HG02973 (cell line): ENCODE measurements at regions not wholly inside any gene's neighbourhood (a gene's known extent, or its start where the extent isn't known, plus 50 kb on each side); places are given as distances from the start of the nearest gene placed in this dataset.
"Not testable (repeated sequence)": the region's sequence is repeated elsewhere in the genome, so short reads cannot be mapped to it uniquely, and the experiment has no call there.

Experiments
- ATAC-seq: cut with Tn5 transposase; IDR thresholded peaks from one replicate; pipeline ENCODE4 v1.9.1; 2021; ENCODE audit warnings: moderate library complexity; ENCODE audit not compliant: unreplicated experiment

DNA sequence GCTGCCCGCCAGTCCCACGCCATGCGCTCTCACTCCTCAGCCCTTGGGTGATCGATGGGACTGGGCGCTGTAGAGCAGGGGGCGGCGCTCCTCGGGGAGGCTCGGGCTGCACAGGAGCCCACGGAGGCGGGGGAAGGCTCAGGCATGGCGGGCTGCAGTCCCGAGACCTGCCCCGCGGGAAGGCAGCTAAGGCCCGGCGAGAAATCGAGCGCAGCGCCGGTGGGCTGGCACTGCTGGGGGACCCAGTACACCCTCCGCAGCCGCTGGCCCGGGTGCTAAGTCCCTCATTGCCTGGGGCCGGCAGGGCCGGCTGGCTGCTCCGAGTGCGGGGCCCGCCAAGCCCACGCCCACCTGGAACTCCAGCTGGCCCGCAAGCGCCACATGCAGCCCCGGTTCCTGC, 102.2 kb upstream of the PDE10A start:
- ATAC-seq: not testable (repeated sequence)

DNA sequence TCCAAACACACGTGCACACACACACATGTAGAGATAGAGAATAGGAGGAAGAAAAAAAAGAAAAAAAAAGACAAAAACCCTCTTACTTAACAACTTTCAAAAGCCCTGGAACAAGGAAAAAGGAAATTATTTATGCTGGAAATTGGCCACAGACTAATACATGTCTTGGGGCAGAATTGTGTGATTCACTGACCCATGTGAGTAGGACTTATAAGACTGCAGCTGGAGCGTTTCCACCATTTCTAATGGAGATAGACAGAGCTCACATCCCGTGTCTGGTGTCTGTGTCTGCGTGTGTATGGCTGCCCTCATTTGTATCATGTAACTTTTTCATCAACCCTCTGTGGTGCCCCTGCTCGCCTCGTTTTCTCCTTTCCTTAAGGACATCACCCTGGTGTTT, 99.8 kb upstream of the PDE10A start:
- ATAC-seq: no peak

DNA sequence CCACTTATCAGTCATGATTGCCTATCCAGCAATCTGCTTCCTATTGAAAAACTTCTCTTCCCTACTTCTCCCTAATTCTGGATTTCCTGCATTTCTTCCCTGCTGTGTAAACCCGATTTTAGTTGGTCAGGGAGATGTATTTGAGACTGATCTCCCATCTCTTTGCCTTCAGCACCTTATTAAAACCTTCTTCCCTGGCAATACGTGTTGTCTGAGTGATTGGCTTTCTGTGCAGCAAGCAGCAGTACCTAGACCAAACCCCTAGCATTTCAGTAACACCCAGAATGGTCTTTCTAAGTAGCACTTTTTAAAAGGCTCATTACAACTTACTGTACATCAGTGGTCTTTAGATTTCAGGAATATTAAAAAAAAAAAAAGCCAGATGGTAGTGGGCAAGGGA, 99.1 kb upstream of the PDE10A start:
- no peak for ATAC-seq

DNA sequence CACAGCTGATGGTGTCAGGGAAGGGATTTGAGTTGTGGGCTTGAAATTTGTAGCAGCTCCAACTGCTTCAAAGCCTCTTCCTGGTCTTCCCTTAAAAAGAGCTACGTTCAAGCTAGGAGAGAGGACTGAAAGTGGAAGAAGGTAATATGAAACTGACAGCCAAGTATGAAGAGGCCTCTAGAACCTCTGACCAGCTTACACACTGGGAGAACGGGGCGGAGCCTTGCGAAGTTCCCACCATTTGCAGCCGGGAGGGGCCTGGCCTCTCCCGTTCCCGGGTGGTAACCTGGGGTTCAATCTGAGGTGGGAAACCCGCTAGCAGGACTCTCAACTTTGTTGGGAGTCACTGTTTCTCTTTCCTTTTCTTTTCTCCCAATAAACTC, 97.8 kb upstream of the PDE10A start:
- no peak for ATAC-seq

DNA sequence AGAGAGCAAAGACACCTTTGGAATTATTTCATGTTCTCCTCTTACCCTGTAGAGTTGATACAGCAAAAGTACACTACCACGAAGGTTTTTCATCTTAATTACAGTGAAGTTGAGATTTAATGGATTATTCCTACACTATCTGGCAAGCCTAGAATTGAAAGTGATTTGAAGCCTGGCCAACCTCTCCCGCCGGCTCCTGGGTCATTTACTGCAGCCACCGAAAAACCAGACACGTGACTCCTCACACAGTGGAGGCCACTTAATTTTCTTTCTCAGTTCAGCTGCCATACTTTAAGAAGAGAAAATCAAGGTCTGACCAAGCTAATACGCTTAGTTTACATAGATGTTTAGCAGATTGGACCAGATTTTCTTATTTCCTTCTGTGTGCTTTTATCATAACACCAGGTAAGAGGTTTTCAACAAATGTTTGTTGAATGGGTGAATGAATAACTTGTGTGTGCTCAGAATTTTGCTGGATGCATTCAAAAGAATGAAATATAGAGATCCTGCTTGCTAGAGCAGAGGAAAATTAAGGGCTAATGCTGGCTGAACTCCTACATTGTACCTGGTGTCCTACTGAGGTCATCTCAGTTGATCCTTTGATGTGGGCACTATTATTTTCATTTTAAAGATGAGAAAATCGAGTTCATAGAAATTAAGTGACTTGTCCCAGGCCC, 97.2 kb upstream of the PDE10A start:
- no peak for ATAC-seq

DNA sequence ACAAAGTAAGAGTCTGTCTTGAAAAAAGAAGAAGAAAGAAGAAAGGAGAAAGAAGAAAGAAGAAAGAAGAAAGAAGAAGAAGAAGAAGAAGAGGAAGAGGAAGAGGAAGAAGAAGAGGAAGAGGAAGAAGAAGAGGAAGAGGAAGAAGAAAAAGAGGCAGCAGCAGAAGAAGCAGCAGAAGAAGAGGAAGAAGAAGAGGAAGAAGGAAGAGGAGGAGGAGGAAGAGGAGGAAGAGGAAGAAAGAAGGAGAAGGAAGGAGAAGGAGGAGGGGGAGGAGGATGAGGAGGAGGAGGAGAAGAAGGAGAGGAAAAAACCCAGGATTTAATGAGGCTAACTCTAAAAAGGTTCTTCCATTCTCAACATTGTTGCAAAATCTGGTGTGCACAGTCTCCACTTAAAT, 95.4 kb upstream of the PDE10A start:
- no peak for ATAC-seq

DNA sequence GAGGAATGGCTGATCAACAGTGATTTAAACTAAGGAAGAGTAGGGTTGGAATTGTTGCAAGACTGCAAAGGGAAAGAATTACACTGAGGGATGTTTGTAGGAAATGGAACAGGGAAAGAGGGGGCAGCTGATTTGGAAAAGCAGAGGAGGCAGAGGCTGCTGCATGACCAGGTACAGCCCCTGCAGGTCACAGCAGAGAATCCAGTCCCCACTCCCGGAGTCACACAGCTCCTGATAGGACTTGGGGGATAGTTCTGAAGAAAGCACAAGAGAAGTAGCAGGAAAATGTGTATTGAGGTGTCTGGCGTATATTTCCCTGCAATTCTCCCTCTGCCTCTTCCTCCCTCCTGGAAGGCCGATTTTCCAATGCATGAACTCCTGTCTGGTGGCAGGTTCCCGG, 92.5 kb upstream of the PDE10A start:
- no peak for ATAC-seq

DNA sequence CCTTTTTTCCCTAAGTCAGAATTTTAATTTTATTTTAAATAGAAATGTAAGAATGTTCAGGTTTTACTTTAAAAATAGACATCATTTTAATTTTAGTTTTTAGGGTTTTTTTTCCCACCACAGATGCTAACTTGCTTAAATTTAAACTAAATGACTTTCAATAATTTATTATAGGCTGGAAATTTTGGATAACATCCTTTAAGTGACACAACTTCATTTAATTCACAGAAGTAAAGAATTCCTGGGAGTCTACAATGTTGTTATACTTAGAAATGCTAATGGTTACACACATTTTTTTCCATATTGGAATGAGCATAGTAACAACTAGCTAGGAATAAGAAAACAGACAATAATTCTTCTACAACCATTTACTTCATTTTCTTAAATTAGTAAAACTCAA, 90.5 kb upstream of the PDE10A start:
- no peak for ATAC-seq

DNA sequence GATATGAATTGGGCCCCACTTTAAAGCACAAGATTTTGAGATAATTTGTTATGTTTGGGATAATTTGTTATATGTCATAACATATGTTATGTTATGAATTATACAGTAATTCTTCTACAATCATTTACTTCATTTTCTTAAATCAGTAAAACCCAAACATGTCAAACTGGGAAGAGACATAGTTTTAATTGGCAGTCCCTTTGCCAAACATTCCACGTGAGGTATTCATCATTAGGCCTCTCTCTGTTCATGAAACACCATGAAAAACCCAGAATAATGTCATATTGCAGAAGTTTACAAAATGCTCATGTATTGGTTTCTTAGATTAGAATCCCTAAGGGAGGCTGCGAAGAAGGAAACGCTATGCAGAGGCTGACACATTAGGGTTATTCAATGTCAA, 89.4 kb upstream of the PDE10A start:
- no peak for ATAC-seq

DNA sequence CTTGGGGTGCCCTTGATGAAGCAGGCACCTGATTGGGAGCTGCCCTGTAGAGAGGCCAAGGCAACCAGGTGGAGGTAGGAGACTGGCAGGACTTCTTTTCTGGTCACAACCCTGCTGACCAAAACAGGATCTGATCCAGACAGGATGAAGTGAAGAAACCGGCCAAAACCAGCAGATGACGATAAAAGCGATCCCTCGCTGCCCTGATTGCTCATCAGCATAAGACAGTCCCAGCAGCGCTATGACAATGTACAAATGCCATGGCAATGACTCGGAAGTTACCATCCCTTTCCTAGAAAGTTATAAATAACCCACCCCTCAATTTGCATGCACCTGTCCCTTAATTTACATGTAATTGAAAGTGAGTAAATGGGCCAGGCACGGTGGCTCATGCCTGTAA, 88.4 kb upstream of the PDE10A start:
- ATAC-seq: no peak

DNA sequence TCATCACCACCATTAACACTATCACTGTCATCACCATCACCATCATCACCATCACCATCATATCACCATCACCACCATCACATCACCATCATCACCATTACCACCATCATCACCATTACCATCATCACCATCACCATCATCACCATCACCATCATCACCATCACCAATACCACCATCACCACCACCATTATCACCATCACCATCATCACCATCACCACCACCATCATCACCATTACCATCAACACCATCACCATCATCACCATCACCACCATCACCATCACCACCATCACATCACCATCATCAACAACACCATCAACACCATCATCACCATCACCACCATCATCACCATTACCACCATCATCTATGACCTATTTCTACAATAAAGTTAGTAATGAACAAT, 86.1 kb upstream of the PDE10A start:
- ATAC-seq: no peak

DNA sequence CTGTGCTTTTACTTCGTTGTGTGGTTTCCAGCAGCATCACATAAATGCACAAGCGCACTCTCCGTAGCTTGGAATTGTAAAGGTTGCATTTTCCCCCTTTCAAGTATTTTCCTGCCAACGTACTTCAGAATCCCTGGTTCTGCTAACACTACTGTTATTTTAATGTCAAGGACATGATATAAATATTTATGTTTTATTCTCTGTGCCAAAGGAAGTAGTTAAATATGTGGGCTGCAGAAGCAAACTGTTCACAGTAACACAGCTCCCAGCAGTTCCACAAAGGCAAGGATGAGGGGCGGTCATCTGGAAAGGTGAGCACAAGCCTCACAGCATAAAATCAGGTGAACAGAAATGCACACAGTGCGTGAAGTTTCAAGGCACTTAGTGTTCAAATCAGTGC, 85.3 kb upstream of the PDE10A start:
- ATAC-seq: no peak

DNA sequence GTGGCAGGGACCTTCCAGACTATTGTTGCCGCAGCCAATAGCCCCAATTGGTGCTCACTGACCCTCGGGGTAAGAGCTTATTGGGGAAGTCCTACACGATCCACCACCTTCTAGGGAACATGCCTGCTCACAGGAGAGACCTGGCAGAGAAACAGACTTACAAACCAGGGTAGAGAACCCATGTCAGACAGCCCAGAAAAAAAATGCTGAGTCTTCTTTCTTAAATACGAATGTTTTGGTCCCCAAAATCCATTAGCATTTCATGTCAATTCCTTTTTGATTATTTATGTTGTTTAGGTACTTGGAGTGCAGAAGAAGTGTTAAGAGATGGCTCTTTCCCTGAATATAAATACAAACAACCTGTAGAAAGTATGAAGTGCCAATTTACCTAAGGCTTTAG, 84.9 kb upstream of the PDE10A start:
- no peak for ATAC-seq

DNA sequence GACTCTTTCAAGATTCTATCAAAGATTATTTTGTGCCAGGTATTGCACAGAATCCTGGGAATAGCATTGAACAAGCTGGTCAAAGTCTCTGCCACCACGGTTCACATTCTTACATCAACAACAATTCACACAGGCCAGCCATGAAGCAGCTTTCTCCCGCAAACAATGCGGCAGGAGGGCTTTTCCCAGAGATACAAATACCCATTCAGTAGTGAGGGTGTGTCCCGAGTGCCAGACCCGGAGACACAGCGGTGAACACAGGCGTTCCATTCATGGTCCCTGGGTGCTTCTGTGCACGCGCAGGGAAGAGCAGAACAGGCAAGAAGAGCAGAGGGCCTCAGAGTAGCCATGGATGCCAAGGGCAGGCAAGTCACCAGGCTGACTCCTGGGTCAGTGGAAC, 83.3 kb upstream of the PDE10A start:
- no peak for ATAC-seq

DNA sequence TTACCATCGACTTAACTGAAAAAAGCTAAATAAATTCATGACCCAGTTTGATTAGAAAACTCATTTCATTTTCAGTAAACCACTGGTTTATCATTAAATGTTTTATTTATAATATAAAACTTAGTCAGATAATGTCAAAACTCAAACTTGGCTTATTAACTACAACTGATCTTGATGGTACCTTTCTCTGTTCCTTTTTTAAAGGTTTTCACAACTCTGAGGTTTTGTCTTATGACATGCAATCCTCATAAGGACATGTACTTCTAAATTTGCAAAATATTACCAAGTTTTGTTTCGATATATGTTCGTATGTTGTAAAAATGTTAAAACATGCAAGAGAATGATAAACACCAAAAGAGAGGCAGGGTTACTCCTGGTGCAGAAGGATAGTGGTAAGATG, 82.5 kb upstream of the PDE10A start:
- no peak for ATAC-seq

DNA sequence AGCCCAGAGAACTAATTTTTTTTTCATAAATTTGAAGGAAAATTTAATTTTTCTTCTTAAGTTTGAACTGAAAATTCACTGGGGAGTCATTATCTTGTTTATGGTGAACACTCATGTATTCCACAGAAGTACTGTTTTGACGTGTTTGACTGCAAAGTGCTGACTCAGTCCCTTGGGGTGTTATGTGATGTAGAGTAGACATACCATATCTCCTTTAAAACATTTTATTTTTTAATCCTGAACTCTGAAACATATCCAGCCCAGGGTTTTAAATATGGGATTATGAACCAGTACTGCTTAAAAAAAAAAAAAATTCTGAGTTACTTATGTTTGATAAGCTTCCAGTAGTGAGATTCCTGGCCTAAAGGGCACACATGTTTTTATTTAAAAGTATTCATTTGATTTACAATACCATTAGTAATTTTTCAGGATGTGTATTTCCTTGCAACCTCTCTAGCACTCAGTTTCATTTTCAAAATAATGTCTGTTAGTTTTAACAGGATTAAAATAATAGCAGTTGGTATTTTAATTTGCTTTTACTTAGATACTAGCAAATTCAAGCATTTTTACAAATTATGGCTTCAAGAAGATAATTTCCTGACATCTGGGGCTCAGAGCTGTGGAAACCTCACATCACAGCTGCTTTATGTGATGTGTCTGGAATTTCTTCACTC, 81.7 kb upstream of the PDE10A start:
- no peak for ATAC-seq

DNA sequence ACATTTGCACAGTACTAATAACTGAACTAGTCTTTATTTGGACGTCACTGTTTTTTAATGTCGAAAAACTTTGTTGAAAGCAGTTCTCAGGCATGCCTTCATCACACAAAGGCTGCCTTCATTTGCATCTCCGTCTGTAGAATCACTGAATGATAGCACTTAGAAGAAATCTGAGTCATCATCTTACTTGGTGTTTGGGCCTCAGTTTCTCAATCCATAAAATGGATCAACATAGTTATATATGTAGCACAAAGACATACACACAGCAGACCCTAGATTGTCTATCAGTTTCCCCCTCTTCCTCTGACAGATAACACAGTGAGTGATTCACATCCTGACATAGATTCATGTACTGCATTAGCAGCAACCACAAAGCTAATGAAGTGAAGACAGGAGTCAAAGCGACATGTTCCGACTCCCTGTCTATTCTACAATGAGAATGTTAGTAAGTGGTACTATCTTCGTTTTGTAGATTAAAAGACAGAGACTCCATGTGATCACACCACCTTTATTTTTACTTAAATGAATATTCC, 80.4 kb upstream of the PDE10A start:
- no peak for ATAC-seq

DNA sequence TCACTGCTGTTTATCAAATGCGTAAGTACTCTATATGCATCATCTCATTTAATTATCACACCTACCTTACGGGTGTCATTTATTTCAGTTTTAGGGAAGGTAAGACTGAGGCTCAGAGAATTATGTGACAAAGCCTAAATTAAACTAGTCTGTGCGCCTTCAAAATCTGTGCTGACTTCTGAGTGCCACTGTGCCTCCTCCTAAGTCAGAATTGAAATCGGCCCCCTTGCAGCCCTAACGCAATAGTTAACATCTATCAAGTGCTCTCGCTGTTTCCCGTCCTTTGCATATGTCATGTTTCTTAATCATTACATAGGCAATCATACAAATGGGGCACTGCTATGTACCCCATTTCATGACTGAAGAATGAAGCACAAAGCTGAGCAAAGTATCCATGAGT, 79.0 kb upstream of the PDE10A start:
- no peak for ATAC-seq

DNA sequence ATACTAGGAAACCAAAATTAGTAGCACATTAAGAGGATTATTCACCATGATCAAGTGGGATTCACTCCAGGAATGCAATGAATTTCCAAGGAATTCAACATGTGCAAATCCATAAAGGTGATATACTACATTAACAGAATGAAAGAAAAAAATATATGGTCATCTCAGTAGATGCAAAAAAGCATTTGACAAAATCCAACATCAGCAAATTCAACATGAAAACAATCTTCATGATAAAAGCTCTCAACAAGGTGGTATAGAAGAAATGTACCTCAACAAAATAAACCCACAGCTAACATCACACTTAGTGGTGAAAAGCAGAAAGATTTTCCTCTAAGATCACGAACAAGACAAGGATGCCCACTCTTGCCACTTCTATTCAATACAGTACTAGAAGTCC, 74.4 kb upstream of the PDE10A start:
- no peak for ATAC-seq

DNA sequence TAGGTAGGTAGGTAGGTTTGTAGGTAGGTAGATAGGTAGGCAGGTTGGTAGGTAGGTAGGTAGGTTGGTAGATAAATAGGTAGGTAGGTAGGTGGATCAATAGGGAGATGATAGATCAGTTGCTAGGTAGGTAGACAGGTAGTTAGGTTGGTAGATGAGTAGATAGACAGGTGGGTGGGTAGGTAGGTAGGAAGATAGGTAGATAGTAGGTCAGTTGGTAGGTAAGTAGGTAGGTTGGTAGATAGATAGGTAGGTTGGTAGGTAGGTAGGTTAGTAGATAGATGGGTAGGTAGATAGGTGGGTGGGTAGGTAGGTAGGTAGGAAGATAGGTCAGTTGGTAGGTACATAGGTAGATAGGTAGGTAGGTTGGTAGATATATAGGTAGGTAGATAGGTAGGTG, 72.0 kb upstream of the PDE10A start:
- no peak for ATAC-seq

DNA sequence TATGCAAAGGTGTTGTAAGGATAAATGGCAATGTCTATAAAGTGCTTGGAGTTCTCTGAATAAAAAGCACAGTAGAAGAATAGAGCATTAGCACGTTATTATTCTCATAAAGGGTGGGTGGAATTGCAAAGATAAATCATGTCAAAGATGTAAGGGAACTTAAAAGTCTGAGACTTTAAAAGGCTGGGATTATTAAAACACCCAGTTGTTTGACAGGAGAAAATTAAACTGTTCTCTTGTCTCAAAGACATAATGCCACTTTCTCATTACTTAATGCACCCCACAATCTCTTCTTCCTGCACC, 70.4 kb upstream of the PDE10A start:
- no peak for ATAC-seq

DNA sequence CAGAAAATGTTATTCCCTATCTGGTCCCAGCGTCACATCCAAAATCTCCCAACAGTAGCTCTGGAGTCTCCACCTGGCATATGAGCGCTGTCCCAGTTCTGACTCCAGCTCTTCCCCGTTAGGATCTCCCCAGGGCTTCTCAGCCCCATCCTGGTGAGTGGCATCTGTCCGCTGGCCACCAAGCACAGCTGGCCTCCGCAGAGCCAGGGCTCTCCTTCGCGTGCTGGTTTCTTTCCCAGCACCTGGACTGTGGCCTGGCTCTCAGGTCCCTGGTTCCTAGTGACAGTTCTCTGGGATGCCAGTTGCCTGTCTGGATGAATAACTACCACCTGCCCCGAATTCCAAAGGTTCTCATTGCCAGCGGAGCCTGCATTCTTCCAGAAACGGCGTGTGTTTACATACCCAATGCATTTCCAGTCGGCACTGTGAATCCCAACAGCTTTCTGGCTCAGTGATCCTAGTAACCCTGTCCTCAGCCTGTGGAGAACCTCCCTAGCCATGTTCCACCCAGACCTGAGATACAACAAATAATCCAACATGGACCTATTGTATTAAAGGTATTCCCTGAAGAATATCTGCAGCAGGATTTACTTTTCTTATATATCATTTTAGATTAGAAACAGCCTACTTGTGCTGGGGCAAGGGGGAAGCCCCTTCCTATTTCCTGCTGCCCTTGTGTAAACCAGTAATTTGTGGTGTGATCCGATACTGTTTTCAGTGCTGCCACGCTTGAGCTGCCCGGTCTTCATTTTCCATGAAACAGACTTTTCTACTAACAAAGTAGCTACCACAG, 69.9 kb upstream of the PDE10A start:
- ATAC-seq: no peak
